Inflammatory macrophage treated with lipopolysaccharide for 4 hours (primary cell): ENCODE measurements at regions not wholly inside any gene's neighbourhood (a gene's known extent, or its start where the extent isn't known, plus 50 kb on each side); places are given as distances from the start of the nearest gene placed in this dataset.
"Not testable (repeated sequence)": the region's sequence is repeated elsewhere in the genome, so short reads cannot be mapped to it uniquely, and the experiment has no call there.

Source experiments
- DNase-seq: peaks from one replicate; pipeline ENCODE4 v3.0.0-alpha.2; 2020

DNA sequence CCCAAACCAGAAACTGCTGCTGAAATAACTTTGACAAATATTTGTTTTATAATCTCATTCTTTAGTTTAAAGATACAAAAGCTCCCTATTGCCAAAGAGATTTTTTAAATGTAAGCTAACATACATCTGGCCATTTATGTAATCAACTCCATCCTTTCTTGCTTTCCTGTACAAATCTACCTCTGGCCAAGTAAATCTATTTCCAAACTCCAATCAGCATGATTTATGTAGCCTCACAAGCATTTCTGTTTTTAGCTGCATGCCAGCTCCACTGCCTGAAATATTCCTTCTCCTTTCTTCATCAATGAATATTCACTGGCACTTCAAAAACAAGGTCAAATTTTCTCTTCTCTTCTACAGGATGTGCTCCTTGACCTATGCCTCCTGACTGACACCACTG lies 80.0 kb downstream of the SHOX2 start:
- DNase-seq: no peak

DNA sequence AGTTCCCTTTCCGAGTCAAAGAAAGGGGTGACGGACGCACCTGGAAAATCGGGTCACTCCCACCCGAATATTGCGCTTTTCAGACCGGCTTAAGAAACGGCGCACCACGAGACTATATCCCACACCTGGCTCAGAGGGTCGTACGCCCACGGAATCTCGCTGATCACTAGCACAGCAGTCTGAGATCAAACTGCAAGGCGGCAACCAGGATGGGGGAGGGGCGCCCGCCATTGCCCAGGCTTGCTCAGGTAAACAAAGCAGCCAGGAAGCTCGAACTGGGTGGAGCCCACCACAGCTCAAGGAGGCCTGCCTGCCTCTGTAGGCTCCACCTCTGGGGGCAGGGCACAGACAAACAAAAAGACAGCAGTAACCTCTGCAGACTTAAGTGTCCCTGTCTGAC lies 86.3 kb downstream of the SHOX2 start:
- not testable (repeated sequence) for DNase-seq

DNA sequence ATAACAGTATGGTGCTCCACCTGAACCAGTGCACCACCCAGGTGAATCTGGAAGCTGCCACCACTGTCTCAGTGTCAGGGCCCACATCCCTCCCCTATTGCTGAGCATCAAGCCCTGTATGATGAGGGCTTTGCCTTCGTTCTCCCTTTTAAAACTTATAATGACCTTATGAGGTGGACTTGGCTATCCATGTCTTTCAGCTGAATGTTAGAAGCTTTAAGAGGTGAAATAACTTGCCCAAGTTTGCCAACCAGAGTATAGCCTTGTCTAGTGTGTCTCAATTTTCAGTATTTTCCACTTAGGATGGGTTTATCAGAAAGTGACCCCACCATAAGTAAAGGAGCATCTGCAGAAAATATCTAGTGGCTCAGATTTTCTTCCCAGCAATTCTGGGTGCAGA lies 87.8 kb downstream of the SHOX2 start:
- DNase-seq: no peak

DNA sequence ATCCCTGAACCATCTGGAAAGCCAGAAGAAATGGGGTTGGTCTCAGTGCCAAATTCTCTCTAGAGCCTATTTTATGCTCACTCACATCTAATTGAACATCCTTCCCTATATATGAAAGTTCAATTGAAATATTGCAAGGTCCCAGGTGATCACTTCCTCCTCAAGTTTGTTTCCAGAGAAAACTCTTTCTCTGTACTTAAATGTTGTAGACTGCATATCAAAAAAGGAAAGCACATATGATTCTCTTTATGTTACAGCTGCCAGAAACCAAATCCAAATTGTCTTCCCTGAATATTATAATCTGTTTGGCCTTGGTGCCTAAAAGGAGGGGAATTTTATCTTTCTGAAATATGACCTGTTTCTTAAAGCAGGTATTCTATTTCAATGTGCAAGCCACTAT lies 93.3 kb downstream of the SHOX2 start:
- DNase-seq: no peak

DNA sequence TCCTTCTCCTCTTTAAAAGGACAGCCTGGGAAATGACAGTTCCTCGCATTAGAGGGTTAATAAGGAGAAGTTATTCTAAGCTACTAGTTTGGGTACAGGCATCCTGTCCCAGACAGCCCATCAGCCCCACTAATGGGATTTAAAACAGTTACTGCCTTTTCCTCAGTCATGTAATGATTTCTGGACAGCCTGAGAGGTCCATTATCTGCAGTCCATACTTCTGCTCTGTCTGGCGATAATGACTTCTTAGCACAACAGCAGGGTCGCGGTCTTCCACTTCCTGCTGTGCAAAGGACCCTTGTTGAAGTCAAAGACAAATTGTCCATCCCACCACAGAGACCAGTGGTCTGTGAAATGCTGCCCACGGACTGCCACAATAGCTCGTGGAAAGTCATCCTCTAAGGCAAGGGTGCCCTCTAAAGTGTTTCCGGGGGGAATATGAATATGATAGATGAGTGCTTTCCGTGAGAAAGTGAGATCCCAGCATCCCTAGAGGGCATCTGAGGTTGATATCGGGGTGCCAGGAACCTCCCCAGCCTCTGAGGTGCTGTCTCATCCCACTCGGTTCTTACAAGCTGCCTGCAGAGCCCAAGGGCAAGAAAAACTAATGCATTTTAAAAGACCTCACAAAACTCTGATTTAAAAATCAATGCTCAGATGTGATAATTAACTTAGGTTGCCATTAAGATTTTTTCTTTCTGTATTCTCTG lies 100.7 kb downstream of the SHOX2 start:
- no peak for DNase-seq

DNA sequence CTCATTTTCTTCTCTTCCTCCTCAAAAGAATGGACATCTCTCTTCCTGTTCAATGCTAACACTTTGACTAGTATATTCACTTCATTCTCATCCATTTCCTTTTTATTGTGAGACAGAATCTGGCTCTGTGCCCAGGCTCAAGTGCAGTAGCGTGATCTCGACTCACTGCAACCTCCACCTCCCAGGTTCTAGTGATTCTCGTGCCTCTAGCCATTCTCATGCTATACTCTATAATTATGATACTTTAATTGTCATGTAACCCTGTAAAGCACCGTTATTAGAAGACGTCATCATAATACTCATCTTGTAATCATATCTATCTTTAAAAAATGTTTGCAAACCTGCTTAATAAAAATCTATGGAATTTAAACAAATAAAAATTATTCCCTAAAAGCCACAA lies 107.0 kb downstream of the SHOX2 start:
- no peak for DNase-seq

DNA sequence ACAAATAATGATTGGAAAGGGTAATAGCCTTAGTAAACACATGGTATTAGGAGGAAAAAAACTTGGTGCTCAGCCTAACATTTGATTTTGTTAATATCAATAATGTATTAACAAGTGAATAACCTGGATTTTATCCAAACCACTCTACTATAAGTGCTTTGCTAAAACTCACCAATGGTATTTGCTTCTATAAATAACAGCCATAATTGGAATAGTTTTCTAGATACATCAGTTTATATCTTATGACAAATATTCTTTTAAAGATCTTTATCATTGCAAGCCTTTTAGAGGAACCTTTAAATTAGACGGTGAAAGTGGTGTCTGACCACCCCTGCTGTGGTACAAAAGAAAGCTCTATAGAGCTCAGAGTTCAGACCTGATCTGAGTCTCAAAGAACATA lies 123.9 kb downstream of the SHOX2 start:
- DNase-seq: no peak

DNA sequence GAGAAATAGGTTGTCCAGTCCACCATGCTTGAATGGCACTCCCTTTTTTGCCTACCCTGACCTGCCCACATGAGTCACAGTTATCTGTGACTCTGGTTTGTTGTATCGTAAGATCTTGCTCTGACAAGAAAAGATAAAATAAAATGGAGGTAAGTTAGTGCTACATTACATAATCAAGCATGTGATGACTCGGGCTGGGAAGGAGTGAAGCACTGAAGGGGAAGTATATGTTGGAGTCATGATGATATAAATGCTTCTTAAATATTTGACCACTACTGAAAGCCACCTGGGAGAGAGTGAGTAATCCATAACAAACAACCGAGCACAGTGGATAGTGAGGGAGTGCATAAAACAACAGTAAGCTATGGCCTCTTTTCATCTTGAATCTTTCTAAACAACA lies 124.4 kb downstream of the SHOX2 start:
- DNase-seq: no peak

DNA sequence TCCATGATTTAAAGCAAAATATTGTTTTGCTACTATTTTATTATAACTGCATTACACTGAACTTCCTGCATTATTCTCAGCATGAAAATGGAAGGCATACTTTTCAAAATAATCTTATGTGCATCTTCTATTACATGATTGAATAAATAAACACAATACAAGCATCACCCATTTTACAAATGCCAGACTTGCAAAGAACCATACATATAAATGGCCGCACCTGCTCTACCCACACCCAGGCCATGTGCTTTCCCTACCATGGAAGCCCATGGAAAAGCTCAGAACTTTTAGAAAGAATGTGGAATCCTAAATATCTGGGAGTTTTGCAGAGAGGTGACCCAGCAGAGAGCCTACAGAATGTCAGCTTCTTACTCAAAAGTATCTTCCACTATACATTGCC lies 127.2 kb downstream of the SHOX2 start:
- DNase-seq: no peak

DNA sequence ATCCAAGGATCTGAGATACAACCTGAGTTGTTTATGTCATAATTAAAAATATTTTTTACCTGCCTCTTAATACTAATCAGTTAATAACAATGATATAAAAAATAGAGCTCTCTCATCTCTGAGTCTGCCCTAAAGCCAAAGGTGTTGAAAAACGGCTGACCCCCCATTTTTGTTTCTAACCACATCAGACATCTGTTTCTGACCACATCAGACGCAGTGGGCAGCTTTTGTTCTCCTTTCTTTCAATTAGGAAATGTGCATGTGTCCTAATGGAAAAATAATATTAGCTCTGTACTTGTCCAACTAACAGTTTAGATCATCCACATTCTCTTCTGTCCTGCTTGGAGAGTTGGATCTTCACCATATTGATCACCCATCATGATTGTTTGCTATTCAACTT lies 144.6 kb downstream of the SHOX2 start:
- DNase-seq: no peak

DNA sequence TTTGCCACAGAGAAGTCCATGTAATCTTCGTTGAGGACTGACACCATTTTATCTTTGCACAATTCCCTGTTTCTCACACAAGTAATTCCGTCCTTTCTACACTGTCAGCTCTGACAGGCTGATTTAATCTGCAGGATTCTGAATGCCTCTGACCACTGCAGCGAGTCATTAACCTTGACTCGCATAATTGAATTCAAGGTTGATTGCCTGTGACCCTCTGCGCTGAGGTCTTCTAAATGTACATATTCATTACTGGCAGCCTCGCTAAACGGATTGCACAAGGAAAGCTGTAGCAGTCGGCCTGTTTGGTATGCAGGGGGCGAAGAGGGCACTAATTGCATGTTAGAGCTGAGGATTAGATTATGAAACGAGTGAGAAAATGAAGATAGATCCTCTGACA lies 147.8 kb downstream of the SHOX2 start:
- DNase-seq: no peak

DNA sequence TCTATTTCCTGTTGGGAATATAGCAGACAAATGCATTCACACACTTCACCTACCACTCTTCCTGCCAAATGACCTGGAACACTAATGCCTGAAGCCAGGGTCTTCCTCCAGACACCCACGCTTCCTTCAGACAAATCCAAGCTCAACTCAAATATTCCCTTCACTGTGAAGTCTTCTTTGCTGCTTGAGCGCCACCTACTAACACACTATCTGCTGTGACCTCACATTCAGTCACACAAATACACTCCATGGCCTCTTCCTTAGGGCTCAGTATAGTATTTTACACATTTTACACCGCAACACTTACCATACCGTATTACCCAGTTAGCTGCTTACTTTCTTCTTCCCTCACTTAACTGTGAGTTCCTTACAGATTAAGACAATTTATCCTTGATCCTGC lies 149.4 kb downstream of the SHOX2 start:
- DNase-seq: no peak

DNA sequence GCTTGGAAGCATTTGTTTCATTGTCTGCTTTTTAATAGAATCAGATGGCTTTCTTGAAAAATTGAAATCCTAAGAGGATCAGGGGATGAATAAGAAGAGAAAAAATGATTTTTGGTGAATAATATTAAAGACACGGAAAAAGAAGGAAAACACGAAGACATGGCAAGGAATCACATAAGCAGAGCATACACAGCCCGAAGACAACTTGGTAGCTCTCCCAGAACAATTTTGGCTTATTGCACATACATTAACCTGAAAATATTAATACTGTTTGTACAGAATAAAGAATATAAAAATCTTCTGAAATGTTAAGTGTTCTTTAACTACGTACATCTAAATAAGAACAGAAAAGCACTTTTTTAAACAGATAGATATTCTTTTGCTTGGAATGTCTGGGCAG lies 150.0 kb downstream of the SHOX2 start:
- DNase-seq: no peak

DNA sequence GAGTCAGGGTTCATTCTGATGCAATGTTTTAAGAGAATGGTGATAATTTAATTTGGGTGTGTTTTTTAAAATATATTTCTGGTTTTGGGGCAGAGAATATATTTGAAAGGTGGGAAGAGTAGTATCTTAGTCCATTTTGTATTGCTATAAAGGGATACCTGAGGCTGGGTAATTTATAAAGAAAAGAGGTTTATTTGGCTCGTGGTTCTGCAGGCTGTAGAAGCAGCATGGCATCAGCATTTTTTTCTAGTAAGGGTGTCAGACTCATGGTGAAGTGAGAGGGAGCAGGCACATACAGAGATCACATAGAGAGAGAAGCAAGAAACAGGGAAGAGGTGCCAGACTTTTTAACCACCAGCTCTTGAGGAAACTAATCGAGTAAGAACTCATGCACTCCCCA lies 152.7 kb downstream of the SHOX2 start:
- no peak for DNase-seq

DNA sequence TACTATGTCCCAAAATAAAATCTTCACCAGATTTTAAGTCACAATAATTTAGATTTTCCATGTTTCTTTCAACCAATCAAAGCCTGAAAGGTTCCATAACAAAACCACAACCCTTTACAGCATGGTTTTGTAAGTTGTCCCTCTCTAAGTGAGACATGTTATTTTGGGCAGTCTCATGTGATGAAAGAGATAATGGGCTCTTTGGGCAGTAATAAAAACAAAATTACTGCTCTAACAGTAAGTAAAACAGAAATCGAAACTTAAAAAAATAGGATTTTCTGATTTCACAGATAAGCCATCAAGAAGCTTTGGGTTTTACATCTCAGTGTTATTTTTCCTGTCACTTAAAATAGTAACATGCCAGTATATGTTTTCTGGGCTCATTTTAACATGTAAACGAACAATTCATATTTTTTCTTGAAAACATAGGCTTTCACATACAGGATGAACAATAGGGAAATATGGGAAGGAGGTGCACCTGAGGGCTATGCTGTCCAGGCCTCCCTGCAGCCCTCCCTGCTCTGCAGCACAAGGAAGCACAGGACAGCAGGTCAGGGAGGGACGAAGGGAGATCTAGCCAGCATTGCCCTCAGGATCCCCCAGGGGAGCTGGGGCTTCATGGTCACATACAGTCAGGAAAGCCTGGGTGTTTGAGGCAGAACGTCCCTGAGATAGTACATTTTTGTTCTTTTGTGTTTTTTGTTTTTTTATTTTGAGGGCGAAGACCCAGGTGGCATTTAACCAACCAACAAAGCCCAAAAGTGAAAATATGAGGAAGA lies 157.4 kb downstream of the SHOX2 start:
- DNase-seq: no peak

DNA sequence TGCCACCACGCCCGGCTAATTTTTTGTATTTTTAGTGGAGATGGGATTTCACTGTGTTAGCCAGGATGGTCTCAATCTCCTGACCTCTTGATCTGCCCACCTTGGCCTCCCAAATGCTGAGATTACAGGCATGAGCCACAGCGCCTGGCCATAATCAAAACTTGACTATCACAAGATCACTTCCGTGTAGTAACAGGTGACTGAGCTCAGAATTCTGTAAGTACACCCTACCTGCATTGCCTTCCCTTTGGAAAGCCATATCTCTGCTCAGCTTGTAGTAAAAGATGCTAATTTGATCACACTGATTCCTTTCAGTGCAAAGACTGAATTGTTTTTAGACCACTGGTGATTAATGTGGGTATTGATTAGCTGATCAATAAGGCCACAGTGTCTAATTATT lies 167.1 kb downstream of the SHOX2 start:
- no peak for DNase-seq

DNA sequence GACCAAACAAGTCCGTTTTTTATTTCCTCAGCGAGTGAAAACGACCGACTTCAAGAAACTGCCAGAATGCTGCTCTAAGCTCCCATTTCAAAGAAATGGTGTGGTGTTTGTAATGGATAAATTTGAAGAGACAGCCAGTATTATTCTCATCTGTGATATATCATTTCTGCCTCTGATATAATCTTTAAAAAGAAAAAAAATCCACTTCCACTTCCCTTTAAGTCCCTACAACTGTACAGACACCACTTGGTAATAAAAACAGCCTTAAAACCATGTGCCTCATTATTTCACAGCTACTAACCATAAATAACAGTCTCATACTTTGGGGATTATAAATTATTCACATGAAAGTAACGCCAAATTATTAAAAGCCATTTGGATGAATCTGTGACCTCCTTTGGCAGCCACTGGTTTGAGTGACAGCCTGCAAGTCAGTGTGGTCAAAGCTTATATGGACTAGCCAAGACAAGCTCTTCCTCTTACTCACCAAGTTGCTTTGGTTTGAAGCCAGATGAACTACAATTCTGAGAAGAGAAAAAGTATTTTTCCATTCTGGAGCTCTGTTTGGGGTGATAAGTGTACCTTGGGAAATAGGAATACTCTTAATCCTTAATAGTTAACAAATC lies 168.0 kb downstream of the SHOX2 start:
- no peak for DNase-seq

DNA sequence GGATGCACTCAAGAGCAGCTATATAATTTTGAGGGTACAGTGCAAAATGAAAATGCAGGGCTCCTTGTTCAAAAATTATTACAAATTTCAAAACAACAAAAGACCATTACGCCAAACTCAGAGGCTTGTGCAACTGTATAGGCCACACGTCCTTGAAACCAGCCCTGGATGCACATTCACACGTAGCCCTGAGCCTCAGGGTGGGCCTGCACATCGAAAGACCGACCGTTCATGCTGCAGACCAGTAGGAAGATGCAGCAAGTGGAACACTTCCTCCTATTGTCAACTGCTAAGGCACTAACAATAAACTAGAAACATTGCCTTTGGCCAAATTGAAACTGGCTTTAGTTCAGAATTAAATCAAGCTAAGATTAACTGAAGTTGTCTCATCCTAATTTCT lies 174.7 kb downstream of the SHOX2 start:
- DNase-seq: no peak

DNA sequence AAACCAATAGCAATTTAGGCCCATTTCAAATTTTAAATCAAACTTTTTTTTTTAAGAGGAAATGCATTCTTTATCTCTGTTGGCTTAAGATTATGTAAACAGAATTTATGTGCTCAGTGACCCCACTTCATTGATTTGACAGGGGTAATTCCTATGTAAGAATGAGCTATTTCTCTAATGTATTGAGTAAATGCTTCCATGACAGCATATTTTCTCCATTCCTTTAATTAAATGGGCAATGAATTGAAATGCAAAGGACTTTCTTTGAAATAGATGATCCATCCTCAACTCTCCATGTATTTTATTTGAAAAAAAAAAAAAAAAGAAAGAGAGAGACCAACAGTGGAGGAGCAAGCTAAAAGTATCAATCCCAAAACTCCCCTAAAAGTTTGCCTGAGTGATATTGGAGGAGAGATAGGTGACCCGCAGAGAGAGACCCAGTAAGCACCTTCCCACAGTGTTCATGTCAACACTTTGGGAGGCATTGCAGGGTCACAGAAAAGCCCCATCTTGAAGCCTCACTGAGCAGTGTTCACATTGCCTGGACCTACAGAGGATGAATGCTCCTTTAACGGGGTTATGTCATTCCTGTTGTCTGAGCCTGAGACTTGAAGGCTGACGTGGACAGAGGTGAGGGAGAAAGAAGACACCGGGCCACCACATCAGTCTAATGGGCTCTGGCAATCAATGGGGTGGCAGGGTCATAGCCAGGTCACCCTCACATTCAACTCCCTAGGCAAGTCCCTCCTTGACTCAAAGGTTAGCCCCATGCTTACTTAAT lies 176.0 kb downstream of the SHOX2 start:
- no peak for DNase-seq

DNA sequence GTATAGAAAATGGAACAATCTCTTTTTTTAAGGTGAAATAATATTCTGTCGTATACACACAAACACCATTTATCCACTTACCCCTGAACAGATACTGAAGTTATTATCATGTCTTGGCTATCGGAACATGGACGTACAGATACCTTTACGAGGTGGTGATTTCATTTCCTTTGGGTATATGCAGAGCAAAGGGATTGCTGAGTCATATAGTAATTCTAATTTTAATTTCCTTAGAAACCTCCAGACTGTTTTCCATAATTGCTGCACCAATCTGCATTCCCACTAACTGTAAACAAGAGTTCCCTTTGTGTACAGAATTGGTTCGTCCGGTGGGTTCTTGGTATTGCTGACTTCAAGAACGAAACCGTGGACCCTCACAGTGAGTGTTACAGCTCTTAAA lies 179.4 kb downstream of the SHOX2 start:
- DNase-seq: no peak

DNA sequence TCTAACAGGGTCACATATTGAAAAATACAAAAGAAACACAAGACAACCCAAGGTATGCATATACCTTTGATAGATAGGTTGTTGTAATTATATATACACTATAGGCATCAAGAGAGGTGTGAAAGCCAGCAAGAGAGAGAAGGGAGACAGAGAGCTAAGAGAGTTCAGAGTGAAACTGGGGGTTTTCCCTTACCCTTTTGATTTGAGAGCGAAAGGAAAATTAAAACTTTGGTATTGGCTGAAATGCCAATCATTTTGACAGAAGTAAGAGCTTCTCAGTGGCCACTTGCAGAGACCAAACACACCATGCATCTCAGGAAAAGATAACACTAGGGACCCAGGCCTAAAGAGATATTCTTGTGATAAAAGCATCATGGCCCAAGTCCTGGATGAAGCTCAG lies 183.6 kb downstream of the SHOX2 start:
- no peak for DNase-seq

DNA sequence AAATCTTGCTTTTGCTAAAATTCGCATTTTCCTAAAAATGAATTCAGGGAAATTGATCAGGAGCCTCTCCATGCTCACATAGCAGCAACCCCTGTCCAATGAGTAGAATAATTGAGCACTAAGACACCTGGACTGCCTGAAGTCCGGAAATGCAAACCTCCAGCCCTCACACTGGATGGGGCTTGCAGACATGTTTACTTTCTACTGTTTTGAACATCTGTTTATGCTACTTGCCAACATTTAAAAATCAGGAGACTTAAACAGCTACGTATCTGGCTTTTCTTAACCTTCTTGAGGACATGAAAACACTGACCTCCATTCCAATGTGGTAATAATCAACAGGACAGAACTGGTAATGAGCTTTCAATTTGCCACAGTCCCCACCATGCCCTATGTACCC lies 184.4 kb downstream of the SHOX2 start:
- DNase-seq: no peak
